Astrocyte (in vitro differentiated cells and primary cell): ENCODE measurements at regions not wholly inside any gene's neighbourhood (a gene's known extent, or its start where the extent isn't known, plus 50 kb on each side); places are given as distances from the start of the nearest gene placed in this dataset.

Experiments used
- DNase-seq: peaks from one replicate; pipeline ENCODE4 v3.0.0-alpha.2; 2010; ENCODE audit warnings: low read depth
- FAIRE-seq: peaks from 2 replicates; lab custom pipeline; 2011; peaks lifted over from hg19 to GRCh38; lab: Jason Lieb, UNC
- H2AFZ ChIP-seq: 2 replicates; pipeline ENCODE4 v1.6.0; 2012; ENCODE audit warnings: low read depth, low read length, inconsistent platforms
- H3K27ac ChIP-seq: 2 replicates; pipeline ENCODE4 v1.5.1; 2011; ENCODE audit warnings: low read depth, low read length, inconsistent platforms
- H3K27me3 ChIP-seq: 2 replicates; pipeline ENCODE4 v1.6.0; 2011; ENCODE audit warnings: low read length, inconsistent platforms; ENCODE audit not compliant: insufficient read depth
- H3K36me3 ChIP-seq: 2 replicates; pipeline ENCODE4 v1.5.1; 2011; ENCODE audit warnings: low read length, inconsistent platforms; ENCODE audit not compliant: insufficient read depth
- H3K4me1 ChIP-seq: 2 replicates; pipeline ENCODE4 v1.5.1; 2011; ENCODE audit warnings: low read length, inconsistent platforms; ENCODE audit not compliant: insufficient read depth
- H3K4me2 ChIP-seq: 2 replicates; pipeline ENCODE4 v1.6.0; 2012; ENCODE audit warnings: low read length, inconsistent platforms
- H3K4me3 ChIP-seq: 2 replicates; pipeline ENCODE4 v1.5.1; 2011; ENCODE audit warnings: low read depth, mild to moderate bottlenecking, low read length, inconsistent platforms; ENCODE audit not compliant: insufficient read depth
- H3K79me2 ChIP-seq: 2 replicates; pipeline ENCODE4 v1.6.0; 2012; ENCODE audit warnings: mild to moderate bottlenecking, low read length, inconsistent platforms; ENCODE audit not compliant: insufficient read depth
- H3K9ac ChIP-seq: 2 replicates; pipeline ENCODE4 v1.6.0; 2012; ENCODE audit warnings: mild to moderate bottlenecking, low read length, inconsistent platforms
- H3K9me3 ChIP-seq: 2 replicates; pipeline ENCODE4 v1.5.1; 2012; ENCODE audit warnings: low read depth, mild to moderate bottlenecking, low read length, inconsistent platforms; ENCODE audit not compliant: insufficient read depth
- H4K20me1 ChIP-seq: 2 replicates; pipeline ENCODE4 v1.6.0; 2012; ENCODE audit warnings: low read length, inconsistent platforms; ENCODE audit not compliant: insufficient read depth
- H3K27ac Mint-ChIP-seq: one replicate; pipeline ENCODE4 v1.8.0; 2021; ENCODE audit warnings: mild to moderate bottlenecking, mixed read lengths; ENCODE audit not compliant: unreplicated experiment
- H3K27me3 Mint-ChIP-seq: one replicate; pipeline ENCODE4 v1.8.0; 2021; ENCODE audit warnings: low read depth, mixed read lengths; ENCODE audit not compliant: unreplicated experiment
- H3K36me3 Mint-ChIP-seq: one replicate; pipeline ENCODE4 v1.8.0; 2021; ENCODE audit warnings: low read depth, mixed read lengths; ENCODE audit not compliant: unreplicated experiment
- H3K4me1 Mint-ChIP-seq: one replicate; pipeline ENCODE4 v1.8.0; 2021; ENCODE audit warnings: low read depth, mixed read lengths; ENCODE audit not compliant: unreplicated experiment
- H3K4me3 Mint-ChIP-seq: one replicate; pipeline ENCODE4 v1.8.0; 2021; ENCODE audit warnings: mild to moderate bottlenecking, moderate library complexity, mixed read lengths; ENCODE audit not compliant: unreplicated experiment
- H3K9me3 Mint-ChIP-seq: one replicate; pipeline ENCODE4 v1.8.0; 2021; ENCODE audit warnings: mild to moderate bottlenecking, mixed read lengths; ENCODE audit not compliant: unreplicated experiment
- EZH2 ChIP-seq: IDR thresholded peaks from 2 replicates; pipeline ENCODE4 v1.6.1; 2012; ENCODE audit warnings: mild to moderate bottlenecking, low read length, inconsistent platforms; ENCODE audit not compliant: insufficient read depth
- TF ChIP-seq, protein P1 (sequence below): IDR thresholded peaks from 2 replicates; pipeline ENCODE4 v1.5.1; 2011; ENCODE audit warnings: low read depth, mild to moderate bottlenecking, inconsistent platforms, low read length, moderate library complexity; ENCODE audit not compliant: insufficient read depth

DNA sequence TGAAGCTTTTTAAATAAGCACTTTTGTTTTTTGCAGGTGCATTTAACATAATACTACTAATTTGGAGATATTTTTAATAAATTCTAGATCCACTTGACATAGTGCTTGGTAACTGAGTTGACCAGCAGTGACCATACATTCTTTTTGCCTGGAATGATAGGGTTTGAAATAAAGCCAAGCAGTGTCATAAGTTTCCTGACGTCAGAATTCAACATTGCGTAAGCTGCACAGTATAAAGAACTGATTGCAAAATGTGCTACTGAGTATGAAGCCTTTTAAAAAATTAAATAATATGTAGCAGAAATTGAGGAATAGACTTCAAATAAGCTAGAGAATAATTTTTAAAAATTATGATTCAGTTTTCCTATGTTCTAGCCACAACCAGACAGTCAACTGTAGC, 454.6 kb upstream of the ARPP21 start:
- peaks cover 12% of the 10 kb centered on the region for H3K9me3 ChIP-seq
- H3K79me2 ChIP-seq: no peaks in the 10 kb centered on the region
- peaks cover 18% of the 10 kb centered on the region for H3K4me1 Mint-ChIP-seq
- H3K36me3 Mint-ChIP-seq: peaks cover 6% of the 10 kb centered on the region
- H3K9ac ChIP-seq: peak overlapping the region; percentile 53
- H3K27me3 Mint-ChIP-seq: no peaks in the 10 kb centered on the region
- peak overlapping the region; percentile 58 for H3K27ac ChIP-seq
- H3K27ac Mint-ChIP-seq: peak overlapping the region; percentile 88
- no peak overlapping the region for H3K4me3 Mint-ChIP-seq
- H2AFZ ChIP-seq: no peak overlapping the region
- no peaks in the 10 kb centered on the region for H4K20me1 ChIP-seq
- H3K4me1 ChIP-seq: peaks cover 14% of the 10 kb centered on the region
- FAIRE-seq (no peak), DNase-seq (peak; percentile 77)
- TF ChIP-seq, protein P1, sequence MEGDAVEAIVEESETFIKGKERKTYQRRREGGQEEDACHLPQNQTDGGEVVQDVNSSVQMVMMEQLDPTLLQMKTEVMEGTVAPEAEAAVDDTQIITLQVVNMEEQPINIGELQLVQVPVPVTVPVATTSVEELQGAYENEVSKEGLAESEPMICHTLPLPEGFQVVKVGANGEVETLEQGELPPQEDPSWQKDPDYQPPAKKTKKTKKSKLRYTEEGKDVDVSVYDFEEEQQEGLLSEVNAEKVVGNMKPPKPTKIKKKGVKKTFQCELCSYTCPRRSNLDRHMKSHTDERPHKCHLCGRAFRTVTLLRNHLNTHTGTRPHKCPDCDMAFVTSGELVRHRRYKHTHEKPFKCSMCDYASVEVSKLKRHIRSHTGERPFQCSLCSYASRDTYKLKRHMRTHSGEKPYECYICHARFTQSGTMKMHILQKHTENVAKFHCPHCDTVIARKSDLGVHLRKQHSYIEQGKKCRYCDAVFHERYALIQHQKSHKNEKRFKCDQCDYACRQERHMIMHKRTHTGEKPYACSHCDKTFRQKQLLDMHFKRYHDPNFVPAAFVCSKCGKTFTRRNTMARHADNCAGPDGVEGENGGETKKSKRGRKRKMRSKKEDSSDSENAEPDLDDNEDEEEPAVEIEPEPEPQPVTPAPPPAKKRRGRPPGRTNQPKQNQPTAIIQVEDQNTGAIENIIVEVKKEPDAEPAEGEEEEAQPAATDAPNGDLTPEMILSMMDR: no peak
- no peak for TF ChIP-seq EZH2
- peaks cover 11% of the 10 kb centered on the region for H3K9me3 Mint-ChIP-seq
- H3K27me3 ChIP-seq: no peaks in the 10 kb centered on the region
- H3K4me3 ChIP-seq: no peak overlapping the region
- H3K4me2 ChIP-seq: peak overlapping the region; percentile 43
- H3K36me3 ChIP-seq: no peaks in the 10 kb centered on the region

GRCh38 chr3:35187908-35188307, 451.4 kb upstream of the ARPP21 start:
- no peaks in the 10 kb centered on the region for H3K27me3 ChIP-seq
- FAIRE-seq (no peak), DNase-seq (no peak)
- no peaks in the 10 kb centered on the region for H3K27me3 Mint-ChIP-seq
- no peak overlapping the region for H2AFZ ChIP-seq
- peaks cover 14% of the 10 kb centered on the region for H3K4me1 ChIP-seq
- H3K4me3 ChIP-seq: no peak overlapping the region
- no peak overlapping the region for H3K4me2 ChIP-seq
- H3K9me3 ChIP-seq: no peaks in the 10 kb centered on the region
- H3K36me3 ChIP-seq: no peaks in the 10 kb centered on the region
- no peak overlapping the region for H3K27ac ChIP-seq
- H3K4me1 Mint-ChIP-seq: peaks cover 19% of the 10 kb centered on the region
- H3K9me3 Mint-ChIP-seq: peaks cover under 1% of the 10 kb centered on the region
- H3K79me2 ChIP-seq: no peaks in the 10 kb centered on the region
- TF ChIP-seq, protein P1: no peak
- no peak for TF ChIP-seq EZH2
- H4K20me1 ChIP-seq: no peaks in the 10 kb centered on the region
- peaks cover under 1% of the 10 kb centered on the region for H3K36me3 Mint-ChIP-seq
- no peak overlapping the region for H3K9ac ChIP-seq
- no peak overlapping the region for H3K4me3 Mint-ChIP-seq
- no peak overlapping the region for H3K27ac Mint-ChIP-seq

GRCh38 chr3:35194666-35195065, 444.7 kb upstream of the ARPP21 start:
- Histone ChIP-seq H3K36me3 (no peaks in the 10 kb centered on the region), H3K4me1 (peaks cover 2% of the 10 kb centered on the region), H3K4me2 (no peak overlapping the region), H2AFZ (no peak overlapping the region), H3K9ac (no peak overlapping the region), H3K9me3 (no peaks in the 10 kb centered on the region), H3K79me2 (no peaks in the 10 kb centered on the region), H3K27me3 (no peaks in the 10 kb centered on the region), H3K27ac (no peak overlapping the region), H4K20me1 (no peaks in the 10 kb centered on the region), H3K4me3 (no peak overlapping the region)
- no peak for TF ChIP-seq EZH2
- TF ChIP-seq, protein P1: no peak
- FAIRE-seq: no peak
- H3K27ac Mint-ChIP-seq: no peak overlapping the region
- H3K4me3 Mint-ChIP-seq: no peak overlapping the region
- DNase-seq: peak; percentile 16
- H3K36me3 Mint-ChIP-seq: no peaks in the 10 kb centered on the region
- H3K27me3 Mint-ChIP-seq: no peaks in the 10 kb centered on the region
- H3K9me3 Mint-ChIP-seq: no peaks in the 10 kb centered on the region
- H3K4me1 Mint-ChIP-seq: peaks cover 5% of the 10 kb centered on the region
